ENCODE measurements at regions not wholly inside any gene's neighbourhood (a gene's known extent, or its start where the extent isn't known, plus 50 kb on each side); places are given as distances from the start of the nearest gene placed in this dataset.

- no peak for DNase-seq
- no peak for ATAC-seq (ENCODE audit: low FRiP score in 2 of 2)
- no peaks in the 10 kb centered on the region for H3K36me3 ChIP-seq
- H3K27me3 ChIP-seq: no peaks in the 10 kb centered on the region
- TF ChIP-seq, protein P1, sequence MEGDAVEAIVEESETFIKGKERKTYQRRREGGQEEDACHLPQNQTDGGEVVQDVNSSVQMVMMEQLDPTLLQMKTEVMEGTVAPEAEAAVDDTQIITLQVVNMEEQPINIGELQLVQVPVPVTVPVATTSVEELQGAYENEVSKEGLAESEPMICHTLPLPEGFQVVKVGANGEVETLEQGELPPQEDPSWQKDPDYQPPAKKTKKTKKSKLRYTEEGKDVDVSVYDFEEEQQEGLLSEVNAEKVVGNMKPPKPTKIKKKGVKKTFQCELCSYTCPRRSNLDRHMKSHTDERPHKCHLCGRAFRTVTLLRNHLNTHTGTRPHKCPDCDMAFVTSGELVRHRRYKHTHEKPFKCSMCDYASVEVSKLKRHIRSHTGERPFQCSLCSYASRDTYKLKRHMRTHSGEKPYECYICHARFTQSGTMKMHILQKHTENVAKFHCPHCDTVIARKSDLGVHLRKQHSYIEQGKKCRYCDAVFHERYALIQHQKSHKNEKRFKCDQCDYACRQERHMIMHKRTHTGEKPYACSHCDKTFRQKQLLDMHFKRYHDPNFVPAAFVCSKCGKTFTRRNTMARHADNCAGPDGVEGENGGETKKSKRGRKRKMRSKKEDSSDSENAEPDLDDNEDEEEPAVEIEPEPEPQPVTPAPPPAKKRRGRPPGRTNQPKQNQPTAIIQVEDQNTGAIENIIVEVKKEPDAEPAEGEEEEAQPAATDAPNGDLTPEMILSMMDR (IDR thresholded peaks at IDR 0.05): no peak
- TF ChIP-seq POLR2AphosphoS5 (IDR thresholded peaks at IDR 0.05): no peak
- TF ChIP-seq EP300 (IDR thresholded peaks at IDR 0.05): no peak
- TF ChIP-seq POLR2A (IDR thresholded peaks at IDR 0.05): no peak
- 94 to 96% methylated on average over 3 of the region's 3 CpGs for WGBS, 2 donors
- no peaks in the 10 kb centered on the region for H3K4me1 ChIP-seq
- H3K27ac ChIP-seq: no peak overlapping the region
- H3K9me3 ChIP-seq: no peaks in the 10 kb centered on the region
- no peak overlapping the region for H3K4me3 ChIP-seq
Observed at GRCh38 chr4:125714049-125714448, 399.3 kb downstream of the FAT4 start.

DNA sequence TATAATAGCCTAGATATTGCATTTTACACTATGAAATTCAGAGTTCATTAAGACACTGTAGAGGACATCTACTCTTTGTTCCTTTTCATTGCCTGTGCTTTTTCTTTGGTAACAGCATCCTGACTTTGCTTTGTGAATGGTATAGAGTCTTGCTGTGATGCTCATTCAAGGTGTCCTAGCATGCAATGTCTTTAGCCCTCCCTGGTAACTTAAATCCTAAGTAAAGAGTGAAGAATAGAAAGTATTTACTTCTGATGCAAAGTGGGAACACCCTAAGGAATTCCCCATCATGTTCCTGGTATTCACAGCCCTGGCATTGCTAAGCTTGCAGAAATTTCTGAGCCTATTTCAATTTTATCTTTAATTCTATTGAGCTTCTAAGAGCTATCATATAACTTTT is 400.1 kb downstream of the FAT4 start:
- no peak for TF ChIP-seq EP300 (IDR thresholded peaks at IDR 0.05)
- TF ChIP-seq, protein P1 (IDR thresholded peaks at IDR 0.05): no peak
- TF ChIP-seq POLR2AphosphoS5 (IDR thresholded peaks at IDR 0.05): no peak
- no peak for TF ChIP-seq POLR2A (IDR thresholded peaks at IDR 0.05)
- H3K27me3 ChIP-seq: no peaks in the 10 kb centered on the region
- no peaks in the 10 kb centered on the region for H3K4me1 ChIP-seq
- H3K9me3 ChIP-seq: no peaks in the 10 kb centered on the region
- no peak overlapping the region for H3K4me3 ChIP-seq
- ATAC-seq (ENCODE audit: low FRiP score in 2 of 2) (no peak), DNase-seq (no peak)
- no peaks in the 10 kb centered on the region for H3K36me3 ChIP-seq
- no peak overlapping the region for H3K27ac ChIP-seq

DNA sequence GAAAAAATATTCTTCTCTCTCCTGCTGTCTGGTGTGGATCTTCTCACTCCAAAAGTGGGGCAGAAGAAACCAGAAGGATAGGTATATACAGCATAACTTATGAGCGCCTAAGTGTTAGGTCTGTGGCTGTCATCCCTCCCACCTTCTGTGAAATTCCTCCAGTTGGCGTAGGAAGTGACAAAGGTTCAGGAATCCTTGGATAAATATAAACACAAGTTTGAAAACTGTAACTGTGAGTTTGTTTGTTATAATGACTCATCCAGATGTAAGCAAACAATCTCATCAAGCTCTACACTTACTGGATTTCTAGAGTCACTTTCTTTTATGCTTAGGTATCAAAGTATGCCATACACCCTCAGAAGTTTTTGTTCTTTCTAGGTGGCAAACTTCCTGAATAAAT is 405.2 kb downstream of the FAT4 start:
- Histone ChIP-seq H3K36me3 (no peaks in the 10 kb centered on the region), H3K27ac (no peak overlapping the region), H3K27me3 (no peaks in the 10 kb centered on the region), H3K9me3 (no peaks in the 10 kb centered on the region), H3K4me1 (no peaks in the 10 kb centered on the region), H3K4me3 (no peak overlapping the region)
- WGBS, 2 donors: 68 to 72% methylated on average over 2 of the region's 2 CpGs
- TF ChIP-seq POLR2AphosphoS5 (IDR thresholded peaks at IDR 0.05) (no peak), EP300 (IDR thresholded peaks at IDR 0.05) (no peak), POLR2A (IDR thresholded peaks at IDR 0.05) (no peak)
- TF ChIP-seq, protein P1 (IDR thresholded peaks at IDR 0.05): no peak
- ATAC-seq (ENCODE audit: low FRiP score in 2 of 2): no peak
- no peak for DNase-seq

- Histone ChIP-seq H3K4me3 (no peak overlapping the region), H3K4me1 (no peaks in the 10 kb centered on the region), H3K9me3 (no peaks in the 10 kb centered on the region), H3K36me3 (no peaks in the 10 kb centered on the region), H3K27ac (no peak overlapping the region), H3K27me3 (no peaks in the 10 kb centered on the region)
- DNase-seq (no peak), ATAC-seq (ENCODE audit: low FRiP score in 2 of 2) (no peak)
- TF ChIP-seq EP300 (IDR thresholded peaks at IDR 0.05): no peak
- TF ChIP-seq, protein P1 (IDR thresholded peaks at IDR 0.05): no peak
- TF ChIP-seq POLR2A (IDR thresholded peaks at IDR 0.05): no peak
- TF ChIP-seq POLR2AphosphoS5 (IDR thresholded peaks at IDR 0.05): no peak
- WGBS, 2 donors: 96 to 100% methylated on average over 2 of the region's 2 CpGs
Observed at GRCh38 chr4:125722009-125722408, 407.3 kb downstream of the FAT4 start.

DNA sequence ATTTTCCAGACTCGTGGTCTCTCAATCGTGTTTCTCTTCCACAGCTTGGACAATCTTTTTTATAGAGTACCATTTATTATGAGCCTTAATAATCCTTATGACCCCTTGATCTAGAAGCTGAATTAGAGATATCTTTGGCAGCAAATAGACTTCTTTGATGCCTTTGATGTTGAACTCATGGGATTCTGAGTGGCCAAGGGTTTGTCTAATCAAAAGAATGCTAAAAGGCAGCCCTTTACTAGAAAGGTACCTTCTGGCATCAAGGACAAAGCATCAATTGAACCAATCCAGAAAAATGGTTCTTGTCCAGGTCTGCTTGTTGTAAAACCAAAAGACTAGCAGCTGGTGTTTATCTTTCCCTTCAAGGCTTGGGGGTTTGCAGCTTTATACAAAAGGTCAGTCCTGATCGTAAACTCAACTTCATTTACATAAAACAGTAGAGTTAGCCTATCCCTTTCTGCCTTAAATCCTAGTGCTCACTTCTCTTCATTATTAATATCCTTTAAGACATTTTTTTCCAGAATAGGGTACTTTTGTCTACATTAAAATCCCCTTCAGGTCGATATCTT is 411.3 kb downstream of the FAT4 start:
- H3K4me3 ChIP-seq: no peak overlapping the region
- H3K27ac ChIP-seq: no peak overlapping the region
- DNase-seq (no peak), ATAC-seq (ENCODE audit: low FRiP score in 2 of 2) (no peak)
- TF ChIP-seq POLR2AphosphoS5 (IDR thresholded peaks at IDR 0.05): no peak
- TF ChIP-seq, protein P1 (IDR thresholded peaks at IDR 0.05): no peak
- TF ChIP-seq EP300 (IDR thresholded peaks at IDR 0.05): no peak
- no peak for TF ChIP-seq POLR2A (IDR thresholded peaks at IDR 0.05)
- 83 to 86% methylated on average over 4 of the region's 4 CpGs for WGBS, 2 donors
- no peaks in the 10 kb centered on the region for H3K36me3 ChIP-seq
- no peaks in the 10 kb centered on the region for H3K4me1 ChIP-seq
- no peaks in the 10 kb centered on the region for H3K9me3 ChIP-seq
- no peaks in the 10 kb centered on the region for H3K27me3 ChIP-seq
